ENCODE measurements at regions not wholly inside any gene's neighbourhood (a gene's known extent, or its start where the extent isn't known, plus 50 kb on each side); places are given as distances from the start of the nearest gene placed in this dataset.

DNA sequence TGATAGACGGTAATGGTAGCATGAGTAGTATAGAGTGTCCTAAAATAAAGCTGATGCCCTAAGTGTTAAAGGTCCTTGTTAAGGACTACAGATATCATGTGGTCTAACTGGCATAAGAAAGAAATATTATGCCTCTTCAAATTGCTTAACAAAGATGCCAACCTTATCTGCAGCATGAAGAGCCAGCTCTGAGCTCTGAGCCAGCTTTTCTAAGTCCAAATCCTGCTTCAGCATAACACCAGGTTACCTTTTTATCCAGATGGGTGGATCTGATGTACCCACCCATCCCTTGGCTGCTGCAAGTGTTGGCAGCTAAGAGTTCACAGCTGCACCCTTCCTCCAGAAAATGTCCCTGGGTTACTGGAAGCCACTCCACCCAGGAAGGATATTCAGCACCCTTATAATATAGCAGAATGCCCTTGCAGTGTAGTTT, 83.8 kb downstream of the TENT5A start:
- WGBS = 100% methylated on average over 1 of the region's 1 CpG
- Histone ChIP-seq H3K9me3 (no peaks in the 10 kb centered on the region), H3K27ac (replicated peaks in 1 of 4) (no peak overlapping the region), H3K36me3 (no peaks in the 10 kb centered on the region), H3K4me3 (no peak overlapping the region), H3K4me1 (no peaks in the 10 kb centered on the region), H3K27me3 (no peaks in the 10 kb centered on the region)
- intact Hi-C loops (cut with DNase I) = no loop called here
- no peak for TF ChIP-seq EP300 (IDR thresholded peaks at IDR 0.05)
- TF ChIP-seq POLR2AphosphoS5 (IDR thresholded peaks at IDR 0.05) = no peak
- no peak for TF ChIP-seq POLR2A (IDR thresholded peaks at IDR 0.05; ENCODE audit: low read depth)
- TF ChIP-seq, protein P1, sequence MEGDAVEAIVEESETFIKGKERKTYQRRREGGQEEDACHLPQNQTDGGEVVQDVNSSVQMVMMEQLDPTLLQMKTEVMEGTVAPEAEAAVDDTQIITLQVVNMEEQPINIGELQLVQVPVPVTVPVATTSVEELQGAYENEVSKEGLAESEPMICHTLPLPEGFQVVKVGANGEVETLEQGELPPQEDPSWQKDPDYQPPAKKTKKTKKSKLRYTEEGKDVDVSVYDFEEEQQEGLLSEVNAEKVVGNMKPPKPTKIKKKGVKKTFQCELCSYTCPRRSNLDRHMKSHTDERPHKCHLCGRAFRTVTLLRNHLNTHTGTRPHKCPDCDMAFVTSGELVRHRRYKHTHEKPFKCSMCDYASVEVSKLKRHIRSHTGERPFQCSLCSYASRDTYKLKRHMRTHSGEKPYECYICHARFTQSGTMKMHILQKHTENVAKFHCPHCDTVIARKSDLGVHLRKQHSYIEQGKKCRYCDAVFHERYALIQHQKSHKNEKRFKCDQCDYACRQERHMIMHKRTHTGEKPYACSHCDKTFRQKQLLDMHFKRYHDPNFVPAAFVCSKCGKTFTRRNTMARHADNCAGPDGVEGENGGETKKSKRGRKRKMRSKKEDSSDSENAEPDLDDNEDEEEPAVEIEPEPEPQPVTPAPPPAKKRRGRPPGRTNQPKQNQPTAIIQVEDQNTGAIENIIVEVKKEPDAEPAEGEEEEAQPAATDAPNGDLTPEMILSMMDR (IDR thresholded peaks at IDR 0.05) = no peak
- no peak for DNase-seq (ENCODE audit: extremely low spot score)

GRCh38 chr6:81666481-81666880, 86.0 kb downstream of the TENT5A start:
- H3K4me1 ChIP-seq = no peaks in the 10 kb centered on the region
- no peaks in the 10 kb centered on the region for H3K36me3 ChIP-seq
- no peaks in the 10 kb centered on the region for H3K9me3 ChIP-seq
- H3K27me3 ChIP-seq = no peaks in the 10 kb centered on the region
- WGBS = 88% methylated on average over 1 of the region's 1 CpG
- intact Hi-C loops (cut with DNase I) = no loop called here
- DNase-seq (ENCODE audit: extremely low spot score) = no peak
- no peak overlapping the region for H3K27ac ChIP-seq (replicated peaks in 1 of 4)
- TF ChIP-seq, protein P1 (IDR thresholded peaks at IDR 0.05) = no peak
- TF ChIP-seq POLR2AphosphoS5 (IDR thresholded peaks at IDR 0.05) (no peak), EP300 (IDR thresholded peaks at IDR 0.05) (no peak), POLR2A (IDR thresholded peaks at IDR 0.05; ENCODE audit: low read depth) (no peak)
- H3K4me3 ChIP-seq = no peak overlapping the region

DNA sequence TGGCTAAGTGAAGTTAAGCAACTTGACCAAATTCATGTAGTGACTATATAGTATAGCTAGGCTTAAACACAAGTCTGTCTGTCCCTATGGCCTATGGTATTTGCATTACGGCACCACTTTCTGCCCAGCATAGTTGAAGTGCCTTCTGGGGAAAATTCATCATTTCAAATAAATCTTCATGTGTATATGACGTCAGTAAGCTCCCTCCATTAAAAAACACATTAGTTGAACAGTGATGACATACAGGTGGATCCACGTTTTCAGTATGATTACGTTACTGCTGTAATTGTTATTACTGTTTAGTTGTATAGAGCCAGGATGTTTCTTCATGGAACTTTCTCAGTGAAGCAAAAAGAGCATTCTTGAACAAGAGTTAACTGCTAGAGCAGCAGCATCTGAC, 96.2 kb downstream of the TENT5A start:
- 71% methylated on average over 4 of the region's 4 CpGs for WGBS
- H3K9me3 ChIP-seq = no peaks in the 10 kb centered on the region
- no peaks in the 10 kb centered on the region for H3K4me1 ChIP-seq
- H3K27ac ChIP-seq (replicated peaks in 1 of 4) = no peak overlapping the region
- intact Hi-C loops (cut with DNase I) = no loop called here
- H3K36me3 ChIP-seq = no peaks in the 10 kb centered on the region
- no peak for DNase-seq (ENCODE audit: extremely low spot score)
- H3K4me3 ChIP-seq = no peak overlapping the region
- no peak for TF ChIP-seq EP300 (IDR thresholded peaks at IDR 0.05)
- TF ChIP-seq, protein P1 (IDR thresholded peaks at IDR 0.05) = no peak
- no peak for TF ChIP-seq POLR2A (IDR thresholded peaks at IDR 0.05; ENCODE audit: low read depth)
- TF ChIP-seq POLR2AphosphoS5 (IDR thresholded peaks at IDR 0.05) = no peak
- no peaks in the 10 kb centered on the region for H3K27me3 ChIP-seq

DNA sequence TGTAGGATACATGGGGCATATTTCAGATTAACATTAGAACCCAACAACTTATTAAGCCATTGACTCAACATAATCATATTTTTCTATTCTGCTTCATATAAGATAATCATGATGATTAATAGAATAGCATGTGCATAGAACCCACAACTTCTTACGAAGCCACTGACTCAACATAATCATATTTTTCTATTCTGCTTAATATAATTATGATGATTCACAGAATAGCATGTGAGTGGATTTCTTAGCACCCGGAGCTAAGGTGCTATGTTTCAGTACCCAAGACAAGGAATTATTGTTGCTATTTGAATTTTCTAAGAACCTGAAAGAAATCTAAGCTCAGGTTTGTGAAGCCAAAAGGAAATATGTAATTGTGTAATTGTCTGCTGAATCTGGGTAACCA, 96.8 kb downstream of the TENT5A start:
- no peak for DNase-seq (ENCODE audit: extremely low spot score)

GRCh38 chr6:81648502-81648901, 104.0 kb downstream of the TENT5A start:
- Histone ChIP-seq H3K4me3 (no peak overlapping the region), H3K27me3 (no peaks in the 10 kb centered on the region), H3K27ac (replicated peaks in 1 of 4) (no peak overlapping the region), H3K36me3 (no peaks in the 10 kb centered on the region), H3K9me3 (no peaks in the 10 kb centered on the region), H3K4me1 (no peaks in the 10 kb centered on the region)
- TF ChIP-seq EP300 (IDR thresholded peaks at IDR 0.05) = no peak
- no peak for TF ChIP-seq POLR2A (IDR thresholded peaks at IDR 0.05; ENCODE audit: low read depth)
- no peak for TF ChIP-seq POLR2AphosphoS5 (IDR thresholded peaks at IDR 0.05)
- TF ChIP-seq, protein P1 (IDR thresholded peaks at IDR 0.05) = no peak
- WGBS = 95% methylated on average over 2 of the region's 2 CpGs
- no peak for DNase-seq (ENCODE audit: extremely low spot score)
- intact Hi-C loops (cut with DNase I) = no loop called here

More for the DNA sequence above, 96.8 kb downstream of the TENT5A start:
- no peaks in the 10 kb centered on the region for H3K36me3 ChIP-seq
- TF ChIP-seq EP300 (IDR thresholded peaks at IDR 0.05) (no peak), POLR2AphosphoS5 (IDR thresholded peaks at IDR 0.05) (no peak), POLR2A (IDR thresholded peaks at IDR 0.05; ENCODE audit: low read depth) (no peak)
- TF ChIP-seq, protein P1 (IDR thresholded peaks at IDR 0.05) = no peak
- intact Hi-C loops (cut with DNase I) = no loop called here
- H3K9me3 ChIP-seq = no peaks in the 10 kb centered on the region
- WGBS = 96% methylated on average over 2 of the region's 2 CpGs
- H3K27me3 ChIP-seq = no peaks in the 10 kb centered on the region
- no peaks in the 10 kb centered on the region for H3K4me1 ChIP-seq
- H3K27ac ChIP-seq (replicated peaks in 1 of 4) = no peak overlapping the region
- no peak overlapping the region for H3K4me3 ChIP-seq

All from esophagus muscularis mucosa (tissue), 4 donors.